Inferior parietal cortex (tissue), 1 donor: ENCODE measurements at regions not wholly inside any gene's neighbourhood (a gene's known extent, or its start where the extent isn't known, plus 50 kb on each side); places are given as distances from the start of the nearest gene placed in this dataset.
"Not testable (repeated sequence)": the region's sequence is repeated elsewhere in the genome, so short reads cannot be mapped to it uniquely, and the experiment has no call there.

Experiments used
- DNase-seq: peaks from one replicate; pipeline ENCODE4 v3.0.0-alpha.2; 2016; ENCODE audit errors: extremely low spot score

- DNase-seq, result no peak
Measured at GRCh38 chr2:185640588-185640987, 98.0 kb upstream of the FSIP2 start.

GRCh38 chr2:185643434-185643833 lies 95.2 kb upstream of the FSIP2 start:
- no peak for DNase-seq

- no peak for DNase-seq
Measured at GRCh38 chr2:185644828-185645227, 93.8 kb upstream of the FSIP2 start.

- no peak for DNase-seq
Measured at GRCh38 chr2:185645529-185645928, 93.1 kb upstream of the FSIP2 start.

- no peak for DNase-seq
Measured at GRCh38 chr2:185658750-185659149, 79.9 kb upstream of the FSIP2 start.

GRCh38 chr2:185663811-185664210 lies 74.8 kb upstream of the FSIP2 start:
- no peak for DNase-seq

GRCh38 chr2:185664384-185664783 lies 74.2 kb upstream of the FSIP2 start:
- DNase-seq, result no peak

- no peak for DNase-seq
Measured at GRCh38 chr2:185665251-185665814, 73.3 kb upstream of the FSIP2 start.

- no peak for DNase-seq
Measured at GRCh38 chr2:185667452-185667851, 71.2 kb upstream of the FSIP2 start.

- DNase-seq, result no peak
Measured at GRCh38 chr2:185668710-185669109, 69.9 kb upstream of the FSIP2 start.

GRCh38 chr2:185674232-185674631 lies 64.4 kb upstream of the FSIP2 start:
- no peak for DNase-seq

- DNase-seq, result no peak
Measured at GRCh38 chr2:185676316-185676715, 62.3 kb upstream of the FSIP2 start.

- DNase-seq, result not testable (repeated sequence)
Measured at GRCh38 chr2:185687001-185687400, 51.6 kb upstream of the FSIP2 start.

GRCh38 chr2:185687967-185688366 lies 50.6 kb upstream of the FSIP2 start:
- no peak for DNase-seq
